ENCODE measurements at regions not wholly inside any gene's neighbourhood (a gene's known extent, or its start where the extent isn't known, plus 50 kb on each side); places are given as distances from the start of the nearest gene placed in this dataset.

DNA sequence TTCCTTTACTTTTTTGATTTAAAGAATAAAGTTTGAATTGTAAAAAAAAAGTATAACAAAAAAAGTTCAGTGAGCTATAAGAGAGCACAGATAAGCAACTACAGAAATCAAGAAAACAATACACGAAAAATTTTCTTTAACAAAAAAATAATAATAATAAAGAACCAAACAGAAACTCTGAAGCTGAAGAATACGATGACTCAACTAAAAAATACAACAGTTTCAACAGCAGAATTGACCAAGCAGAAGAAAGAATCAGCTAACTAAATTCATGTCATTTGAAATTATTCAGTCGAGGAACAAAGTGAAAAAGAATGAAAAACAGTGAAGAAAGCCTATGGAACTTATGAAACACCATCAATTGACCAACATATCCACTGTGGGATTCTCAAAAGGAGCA lies 177.7 kb downstream of the NDUFS4 start:
- TF ChIP-seq, protein P1, sequence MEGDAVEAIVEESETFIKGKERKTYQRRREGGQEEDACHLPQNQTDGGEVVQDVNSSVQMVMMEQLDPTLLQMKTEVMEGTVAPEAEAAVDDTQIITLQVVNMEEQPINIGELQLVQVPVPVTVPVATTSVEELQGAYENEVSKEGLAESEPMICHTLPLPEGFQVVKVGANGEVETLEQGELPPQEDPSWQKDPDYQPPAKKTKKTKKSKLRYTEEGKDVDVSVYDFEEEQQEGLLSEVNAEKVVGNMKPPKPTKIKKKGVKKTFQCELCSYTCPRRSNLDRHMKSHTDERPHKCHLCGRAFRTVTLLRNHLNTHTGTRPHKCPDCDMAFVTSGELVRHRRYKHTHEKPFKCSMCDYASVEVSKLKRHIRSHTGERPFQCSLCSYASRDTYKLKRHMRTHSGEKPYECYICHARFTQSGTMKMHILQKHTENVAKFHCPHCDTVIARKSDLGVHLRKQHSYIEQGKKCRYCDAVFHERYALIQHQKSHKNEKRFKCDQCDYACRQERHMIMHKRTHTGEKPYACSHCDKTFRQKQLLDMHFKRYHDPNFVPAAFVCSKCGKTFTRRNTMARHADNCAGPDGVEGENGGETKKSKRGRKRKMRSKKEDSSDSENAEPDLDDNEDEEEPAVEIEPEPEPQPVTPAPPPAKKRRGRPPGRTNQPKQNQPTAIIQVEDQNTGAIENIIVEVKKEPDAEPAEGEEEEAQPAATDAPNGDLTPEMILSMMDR (IDR thresholded peaks at IDR 0.05; ENCODE audit: extremely low read depth in 1 of 2, insufficient read depth in 1 of 2, low read depth in 1 of 2, low read length in 2 of 2): no peak
- TF ChIP-seq POLR2AphosphoS5 (IDR thresholded peaks at IDR 0.05; ENCODE audit: insufficient read depth, low read depth, low read length) (no peak), JUN (IDR thresholded peaks at IDR 0.05; ENCODE audit: borderline replicate concordance, insufficient read depth, insufficient read length, low read depth) (no peak), POLR2A (IDR thresholded peaks at IDR 0.05; ENCODE audit: low read depth, low read length) (no peak)
- TF ChIP-seq, protein P2, sequence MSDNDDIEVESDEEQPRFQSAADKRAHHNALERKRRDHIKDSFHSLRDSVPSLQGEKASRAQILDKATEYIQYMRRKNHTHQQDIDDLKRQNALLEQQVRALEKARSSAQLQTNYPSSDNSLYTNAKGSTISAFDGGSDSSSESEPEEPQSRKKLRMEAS (IDR thresholded peaks at IDR 0.05; ENCODE audit: insufficient read depth, insufficient read length): no peak
